HG03460 (cell line): ENCODE measurements at regions not wholly inside any gene's neighbourhood (a gene's known extent, or its start where the extent isn't known, plus 50 kb on each side); places are given as distances from the start of the nearest gene placed in this dataset.
"Not testable (repeated sequence)": the region's sequence is repeated elsewhere in the genome, so short reads cannot be mapped to it uniquely, and the experiment has no call there.

Experiments used
- ATAC-seq: cut with Tn5 transposase; IDR thresholded peaks from one replicate; pipeline ENCODE4 v1.9.1; 2021; ENCODE audit not compliant: unreplicated experiment

- ATAC-seq = no peak
These were observed 444.0 kb downstream of the HS3ST3B1 start for GRCh38 chr17:14744761-14745473.

DNA sequence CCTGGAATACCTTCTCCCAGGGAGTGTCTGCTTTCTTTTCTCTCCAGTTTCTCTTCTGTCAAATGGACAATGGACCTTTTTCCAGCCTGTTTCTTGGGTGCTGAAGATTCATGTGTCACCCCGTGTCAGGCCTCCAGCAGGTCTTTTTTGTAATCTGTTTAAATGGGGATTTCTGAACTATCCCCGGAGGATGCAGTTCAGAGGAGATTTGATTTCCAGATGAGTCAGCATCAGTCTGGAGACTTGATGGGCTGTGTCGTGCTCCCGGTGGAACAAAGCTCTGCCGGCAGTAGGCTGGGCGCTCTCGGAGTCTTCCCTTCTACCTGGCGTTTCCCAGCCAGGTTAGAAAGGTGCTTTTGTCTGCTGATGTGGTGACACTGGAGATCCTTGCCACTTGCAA, 440.6 kb downstream of the HS3ST3B1 start:
- ATAC-seq = no peak

DNA sequence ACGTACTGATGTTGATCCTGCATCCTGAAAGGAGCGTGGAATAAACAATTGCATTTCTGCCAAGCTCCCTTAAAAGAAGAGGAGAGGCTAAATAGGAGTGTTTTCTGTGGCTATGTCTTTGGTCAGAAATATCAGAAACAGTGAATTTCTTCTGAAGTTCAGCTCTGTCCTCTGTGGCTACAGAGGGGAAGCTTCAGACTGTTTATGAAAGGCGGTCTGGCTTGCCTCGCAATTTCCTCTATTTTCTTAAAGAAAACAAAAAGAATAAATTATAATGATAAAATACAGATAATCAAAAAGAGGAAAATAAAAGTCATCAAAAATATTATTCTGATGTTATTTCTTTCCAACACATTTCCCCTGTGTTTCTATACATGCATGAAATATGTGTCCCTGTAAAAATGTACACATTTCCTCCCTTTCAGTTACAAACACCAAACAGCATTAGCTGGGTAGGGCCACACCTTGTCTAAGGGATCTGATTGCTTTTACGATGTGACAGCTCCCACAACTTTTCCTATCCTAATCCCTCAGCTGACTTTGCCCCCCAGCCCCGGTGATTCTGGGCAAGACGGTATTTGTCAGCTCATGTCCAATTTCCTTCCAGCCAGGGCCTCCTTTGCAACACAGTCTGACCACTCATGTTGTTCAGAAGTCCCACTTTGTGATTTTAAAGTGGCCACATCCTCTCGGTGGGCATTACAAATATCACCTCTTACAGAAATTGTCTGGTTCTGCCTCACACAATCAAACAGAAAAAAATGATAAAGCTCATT, 439.0 kb downstream of the HS3ST3B1 start:
- no peak for ATAC-seq

DNA sequence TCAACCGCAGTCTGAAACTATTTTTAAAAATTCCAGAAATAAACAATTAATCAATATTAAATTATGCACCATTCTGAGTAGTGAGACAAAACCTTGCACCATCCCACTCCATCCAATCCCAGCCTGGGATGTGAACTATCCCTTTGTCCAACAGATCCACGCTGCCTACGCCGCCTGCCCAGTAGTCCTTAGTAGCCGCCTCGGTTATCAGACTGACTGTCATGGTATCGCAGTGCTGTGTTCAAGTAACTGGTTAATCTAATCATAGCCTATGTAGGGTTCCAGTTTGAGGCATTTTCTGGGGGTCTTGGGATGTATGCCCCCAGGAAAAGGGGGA, 437.7 kb downstream of the HS3ST3B1 start:
- ATAC-seq = no peak

DNA sequence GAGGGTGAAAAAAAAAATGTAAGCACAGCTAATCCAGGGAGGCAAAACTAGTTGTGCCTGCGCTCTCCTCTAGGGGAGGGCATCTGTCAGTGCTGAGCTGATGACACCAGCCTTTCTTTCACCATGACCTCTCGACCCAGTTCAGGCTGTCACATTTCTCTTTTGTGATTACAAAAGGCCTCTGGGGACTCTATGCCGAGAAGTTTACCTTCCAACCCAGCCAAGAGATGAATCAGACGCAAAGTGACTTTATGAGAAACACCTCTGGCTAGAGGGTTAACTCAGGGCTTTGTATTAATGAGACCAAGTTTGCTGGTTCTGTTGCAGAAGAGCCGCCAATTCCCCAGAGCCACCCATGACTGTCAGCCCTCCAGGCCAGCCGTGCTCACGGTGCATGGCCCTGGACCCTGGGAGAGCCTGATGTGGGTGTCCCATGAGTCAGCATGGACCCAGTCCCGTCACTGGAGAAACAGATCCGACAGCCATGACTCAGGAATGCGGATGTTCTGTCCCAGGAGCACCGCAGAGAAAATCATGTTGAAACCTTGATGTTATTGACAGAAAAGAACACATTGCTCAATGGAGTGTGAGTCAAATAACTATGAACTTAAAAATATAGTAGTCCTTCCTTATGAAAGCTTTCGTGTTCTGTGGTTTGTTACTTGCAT, 437.2 kb downstream of the HS3ST3B1 start:
- no peak for ATAC-seq

- ATAC-seq = no peak
These were observed 435.8 kb downstream of the HS3ST3B1 start for GRCh38 chr17:14736631-14737030.

DNA sequence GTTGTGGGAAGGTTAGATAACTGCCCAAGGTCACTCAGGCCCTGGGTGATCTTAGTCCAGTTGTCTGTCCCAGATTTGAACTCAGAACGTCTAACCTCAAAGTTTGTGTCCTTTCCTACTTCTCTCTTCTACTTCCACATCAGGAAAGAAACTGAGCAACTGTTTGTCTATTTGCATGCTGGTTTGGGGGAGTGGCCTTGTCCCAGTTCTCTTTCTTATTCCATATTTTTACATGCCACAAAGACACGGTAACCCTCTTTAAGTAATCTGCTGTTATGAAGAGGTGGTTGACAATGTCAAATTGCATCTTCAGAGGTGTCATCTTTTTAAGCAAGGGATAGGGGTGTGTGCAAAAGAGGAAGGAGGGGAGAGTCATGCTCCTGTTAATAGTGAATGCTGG, 432.5 kb downstream of the HS3ST3B1 start:
- no peak for ATAC-seq

GRCh38 chr17:14732211-14732610, 431.3 kb downstream of the HS3ST3B1 start:
- no peak for ATAC-seq

DNA sequence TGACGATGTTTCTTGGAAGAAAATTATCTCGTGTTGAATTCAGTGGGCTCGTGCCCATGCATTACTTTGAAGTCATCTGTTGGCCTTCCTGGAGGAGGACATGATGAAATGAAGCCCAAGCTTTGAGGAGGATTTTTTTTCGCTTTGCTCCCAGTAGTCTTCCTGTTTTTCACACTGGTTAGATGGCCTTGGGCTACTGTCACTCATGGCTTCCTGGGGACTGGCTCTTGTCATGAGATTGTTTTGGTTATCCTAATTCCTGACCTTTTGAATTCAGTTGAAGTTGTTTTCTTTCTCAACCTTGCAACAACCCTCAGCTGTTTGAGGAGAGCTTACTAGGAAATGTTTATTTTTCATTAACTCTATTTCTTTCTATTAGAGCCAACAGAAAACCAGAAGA, 430.7 kb downstream of the HS3ST3B1 start:
- no peak for ATAC-seq

DNA sequence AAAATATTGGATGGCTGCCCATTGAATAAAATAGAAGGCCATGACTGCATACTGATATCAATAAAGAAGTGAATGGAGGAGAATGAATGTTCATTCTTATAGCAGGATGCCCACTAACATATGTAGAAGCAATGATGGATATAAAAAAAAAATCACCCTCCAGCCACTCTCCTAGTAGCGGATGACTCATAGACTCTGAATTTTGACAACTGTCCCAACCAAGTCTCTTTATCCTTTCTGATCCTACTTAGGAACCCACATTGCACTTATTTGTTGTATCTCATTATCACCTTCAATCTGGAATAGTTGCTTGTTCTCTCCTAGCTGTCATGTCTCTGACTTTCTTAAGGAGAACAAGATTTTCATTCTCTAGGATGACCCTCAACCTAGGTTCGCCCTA, 429.9 kb downstream of the HS3ST3B1 start:
- no peak for ATAC-seq

DNA sequence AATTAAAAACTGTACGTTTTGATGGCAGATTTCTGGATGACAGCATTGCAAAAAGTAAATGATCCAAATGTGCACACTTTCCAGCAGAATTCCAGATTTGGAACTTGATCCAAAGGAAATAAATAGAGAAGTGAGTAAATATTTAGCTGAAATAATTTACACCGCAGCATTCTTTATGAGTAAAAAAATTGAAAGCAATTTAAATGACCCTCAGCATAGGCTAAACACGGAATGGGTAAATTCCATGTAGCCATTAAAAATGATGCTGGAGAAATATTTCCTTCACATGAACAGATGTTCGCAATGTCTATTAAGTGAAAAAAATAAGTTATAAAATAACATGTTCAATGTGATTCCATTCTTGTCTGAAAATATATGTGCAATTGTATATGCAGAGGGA, 424.8 kb downstream of the HS3ST3B1 start:
- no peak for ATAC-seq

GRCh38 chr17:14724770-14725169, 423.9 kb downstream of the HS3ST3B1 start:
- no peak for ATAC-seq

GRCh38 chr17:14723349-14723748, 422.5 kb downstream of the HS3ST3B1 start:
- not testable (repeated sequence) for ATAC-seq

GRCh38 chr17:14719942-14720341, 419.1 kb downstream of the HS3ST3B1 start:
- ATAC-seq = no peak

- no peak for ATAC-seq
These were observed 417.0 kb downstream of the HS3ST3B1 start for GRCh38 chr17:14717859-14718258.

DNA sequence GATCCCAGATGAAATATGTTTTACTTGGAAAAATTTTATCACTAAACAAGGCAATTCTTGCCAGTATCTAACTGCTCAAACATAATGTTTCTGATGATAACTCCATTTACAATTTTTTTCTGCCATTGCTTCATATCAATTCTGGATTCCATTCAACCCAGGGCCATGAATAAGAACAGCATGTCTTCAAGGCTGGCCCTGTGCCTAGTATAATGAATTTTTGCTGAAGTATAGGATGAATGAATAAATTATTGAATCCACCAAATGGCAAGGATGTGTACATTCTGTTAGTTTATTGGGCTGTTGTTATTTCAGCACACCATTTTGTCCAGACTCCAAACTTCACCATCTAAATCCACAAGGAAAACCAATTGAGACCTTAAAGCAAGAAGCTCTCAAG, 414.7 kb downstream of the HS3ST3B1 start:
- no peak for ATAC-seq

DNA sequence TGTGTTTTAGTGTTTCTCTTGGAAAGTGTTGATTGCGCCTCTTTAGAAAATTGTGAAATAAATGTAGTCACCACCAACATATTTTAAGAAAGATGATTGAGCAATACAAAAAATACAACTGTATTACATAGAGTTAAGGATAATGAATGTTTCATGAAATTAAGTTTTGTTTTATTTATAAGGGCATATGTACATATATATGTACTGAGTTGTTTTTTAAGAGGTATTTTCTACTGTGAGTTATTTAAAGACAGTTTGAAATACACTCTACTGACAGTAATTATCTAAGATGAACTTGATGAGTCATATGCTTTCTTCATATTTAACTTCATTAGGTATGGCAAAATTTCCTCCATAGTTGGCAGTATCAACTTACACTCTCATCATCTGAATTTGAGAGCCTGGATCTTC, 411.7 kb downstream of the HS3ST3B1 start:
- ATAC-seq = no peak

- ATAC-seq = no peak
These were observed 403.2 kb downstream of the HS3ST3B1 start for GRCh38 chr17:14704121-14704520.

DNA sequence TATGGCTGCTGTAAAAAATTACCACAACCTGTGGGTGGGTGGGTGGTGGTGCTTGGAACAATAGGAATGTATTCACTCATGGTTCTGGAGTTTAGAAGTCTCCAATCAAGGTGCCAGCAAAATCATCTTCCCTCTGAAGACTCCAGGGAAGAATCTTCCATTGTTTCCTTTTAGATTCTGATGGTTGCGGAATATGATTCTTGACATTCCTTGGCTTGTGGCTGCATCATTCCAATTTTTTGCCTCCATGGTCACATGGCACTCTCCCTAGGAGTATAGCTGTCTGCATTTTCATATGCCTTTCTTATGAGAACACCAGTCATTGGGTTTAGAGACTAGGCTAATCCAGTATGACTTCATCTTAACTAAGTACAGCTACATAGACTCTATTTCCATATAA, 401.0 kb downstream of the HS3ST3B1 start:
- no peak for ATAC-seq

- ATAC-seq = no peak
These were observed 398.8 kb downstream of the HS3ST3B1 start for GRCh38 chr17:14699574-14700185.

- no peak for ATAC-seq
These were observed 392.5 kb downstream of the HS3ST3B1 start for GRCh38 chr17:14693382-14693781.

- ATAC-seq = no peak
These were observed 389.8 kb downstream of the HS3ST3B1 start for GRCh38 chr17:14690704-14691103.
